HUDEP-2 (cell line): ENCODE measurements at regions not wholly inside any gene's neighbourhood (a gene's known extent, or its start where the extent isn't known, plus 50 kb on each side); places are given as distances from the start of the nearest gene placed in this dataset.

ENCODE experiments used
- DNase-seq, 76 experiments: peaks; one replicate each; lab custom pipeline; 2025; ENCODE audit not compliant: unreplicated experiment in 76 of 76; lab: John Stamatoyannopoulos, UW

- DNase-seq, result no peak
These were observed 61.6 kb upstream of the TOP3B start for GRCh38 chr22:22044153-22044552.

- peak in 10 of 76 experiments; percentile 14 to 73 (median 62) for DNase-seq
These were observed 60.9 kb upstream of the TOP3B start for GRCh38 chr22:22043296-22044078.

GRCh38 chr22:22042599-22043295 lies 60.2 kb upstream of the TOP3B start:
- no peak for DNase-seq

GRCh38 chr22:22042009-22042408 lies 59.4 kb upstream of the TOP3B start:
- DNase-seq, result no peak

- DNase-seq, result no peak
These were observed 58.3 kb upstream of the TOP3B start for GRCh38 chr22:22040908-22041307.

GRCh38 chr22:22040472-22040871 lies 57.9 kb upstream of the TOP3B start:
- no peak for DNase-seq

- no peak for DNase-seq
These were observed 56.9 kb upstream of the TOP3B start for GRCh38 chr22:22039286-22040074.

GRCh38 chr22:22038178-22038880 lies 55.7 kb upstream of the TOP3B start:
- no peak for DNase-seq

GRCh38 chr22:22037740-22038139 lies 55.2 kb upstream of the TOP3B start:
- DNase-seq, result peak in 1 of 76 experiments; percentile 2

GRCh38 chr22:22037229-22037628 lies 54.6 kb upstream of the TOP3B start:
- no peak for DNase-seq

- no peak for DNase-seq
These were observed 54.0 kb upstream of the TOP3B start for GRCh38 chr22:22036588-22036987.

- DNase-seq, result no peak
These were observed 53.3 kb upstream of the TOP3B start for GRCh38 chr22:22035771-22036314.

- no peak for DNase-seq
These were observed 52.6 kb upstream of the TOP3B start for GRCh38 chr22:22035203-22035602.

GRCh38 chr22:22034469-22035132 lies 52.0 kb upstream of the TOP3B start:
- no peak for DNase-seq

GRCh38 chr22:22033803-22034468 lies 51.3 kb upstream of the TOP3B start:
- no peak for DNase-seq

- no peak for DNase-seq
These were observed 50.6 kb upstream of the TOP3B start for GRCh38 chr22:22032906-22033802.

- no peak for DNase-seq
These were observed 49.7 kb upstream of the TOP3B start for GRCh38 chr22:22032099-22032905.
